HEK293T (cell line): ENCODE measurements at regions not wholly inside any gene's neighbourhood (a gene's known extent, or its start where the extent isn't known, plus 50 kb on each side); places are given as distances from the start of the nearest gene placed in this dataset.

ENCODE experiments used
- CTCF ChIA-PET: fragments of 350-600 bp; formaldehyde crosslinking; extraction: SDS; loops from one replicate; lab custom pipeline; 2021; ENCODE audit warnings: antibody characterized with exemption, inconsistent platforms; lab: Yijun Ruan, JAX
- POLR2A ChIA-PET: fragments of 350-600 bp; formaldehyde crosslinking; extraction: SDS; loops from one replicate; lab custom pipeline; 2020; ENCODE audit warnings: antibody characterized with exemption, inconsistent platforms; lab: Yijun Ruan, JAX
- DNase-seq: peaks from one replicate; pipeline ENCODE4 v3.0.0; 2012; ENCODE audit warnings: mixed read lengths; ENCODE audit errors: extremely low spot score
- ARNT ChIP-seq: fragments of 450-650 bp; IDR thresholded peaks from 2 replicates; pipeline ENCODE4 v1.6.1; 2017; ENCODE audit warnings: mild to moderate bottlenecking
- BHLHE40 ChIP-seq: fragments of 450-650 bp; IDR thresholded peaks from 2 replicates; pipeline ENCODE4 v1.6.1; 2016; ENCODE audit warnings: mild to moderate bottlenecking, moderate library complexity, borderline replicate concordance
- CTBP1 ChIP-seq: fragments of 450-650 bp; IDR thresholded peaks from 2 replicates; pipeline ENCODE4 v1.6.1; 2016; ENCODE audit warnings: borderline replicate concordance
- ELF4 ChIP-seq: fragments of 450-650 bp; IDR thresholded peaks from 2 replicates; pipeline ENCODE4 v1.6.1; 2017; ENCODE audit warnings: antibody characterized with exemption
- FOXA1 ChIP-seq: fragments of 450-650 bp; IDR thresholded peaks from 2 replicates; pipeline ENCODE4 v1.6.1; 2016; ENCODE audit warnings: mild to moderate bottlenecking
- FOXK2 ChIP-seq: fragments of 450-650 bp; IDR thresholded peaks from 2 replicates; pipeline ENCODE4 v1.6.1; 2016; ENCODE audit warnings: mild to moderate bottlenecking
- FOXM1 ChIP-seq: fragments of 450-650 bp; IDR thresholded peaks from 2 replicates; pipeline ENCODE4 v1.6.1; 2017; ENCODE audit warnings: mild to moderate bottlenecking, borderline replicate concordance
- HDGF ChIP-seq: fragments of 450-650 bp; IDR thresholded peaks from 2 replicates; pipeline ENCODE4 v1.6.1; 2017; ENCODE audit warnings: antibody characterized with exemption, borderline replicate concordance
- L3MBTL2 ChIP-seq: fragments of 450-650 bp; conservative IDR thresholded peaks from 2 replicates; pipeline ENCODE4 v1.6.1; 2016; ENCODE audit warnings: mild to moderate bottlenecking
- LEF1 ChIP-seq: fragments of 450-650 bp; IDR thresholded peaks from 2 replicates; pipeline ENCODE4 v1.6.1; 2017; ENCODE audit warnings: mild to moderate bottlenecking, borderline replicate concordance
- NFRKB ChIP-seq: fragments of 450-650 bp; IDR thresholded peaks from 2 replicates; pipeline ENCODE4 v1.6.1; 2016; ENCODE audit warnings: mild to moderate bottlenecking, moderate library complexity
- SP1 ChIP-seq: fragments of 450-650 bp; IDR thresholded peaks from 2 replicates; pipeline ENCODE4 v1.6.1; 2017
- SUZ12 ChIP-seq: fragments of 450-650 bp; IDR thresholded peaks from 2 replicates; pipeline ENCODE4 v1.6.1; 2016; ENCODE audit warnings: mild to moderate bottlenecking
- TARDBP ChIP-seq: fragments of 450-650 bp; IDR thresholded peaks from 2 replicates; pipeline ENCODE4 v1.6.1; 2016
- ZNF384 ChIP-seq: fragments of 450-650 bp; IDR thresholded peaks from 2 replicates; pipeline ENCODE4 v1.6.1; 2016
- TF ChIP-seq, protein P1 (sequence below): fragments of 450-650 bp; IDR thresholded peaks from 2 replicates; pipeline ENCODE4 v1.6.1; 2016

DNA sequence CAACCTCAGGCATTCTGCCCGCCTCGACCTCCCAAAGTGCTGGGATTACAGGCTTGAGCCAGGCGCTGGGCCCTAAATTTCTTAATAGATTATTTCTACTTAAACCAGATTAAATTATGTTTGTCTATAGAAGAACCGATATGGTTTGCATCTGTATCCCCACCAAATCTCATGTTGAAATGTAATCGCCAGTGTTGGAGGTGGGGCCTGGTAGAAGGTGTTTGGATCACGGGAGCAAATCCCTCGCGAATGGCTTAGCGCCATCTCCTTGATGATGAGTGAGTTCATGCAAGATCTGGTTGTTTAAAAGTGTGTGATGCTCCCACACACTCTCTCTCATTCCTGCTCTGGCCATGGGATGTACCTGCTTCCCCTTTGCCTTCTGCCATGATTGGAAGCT, 109.3 kb upstream of the NANOS1 start:
- CTCF ChIA-PET, result no interaction called here
- TF ChIP-seq ELF4 (no peak), NFRKB (no peak), SUZ12 (no peak), ZNF384 (no peak), FOXA1 (no peak), FOXK2 (no peak), L3MBTL2 (no peak), ARNT (no peak), TARDBP (no peak)
- TF ChIP-seq, protein P1, sequence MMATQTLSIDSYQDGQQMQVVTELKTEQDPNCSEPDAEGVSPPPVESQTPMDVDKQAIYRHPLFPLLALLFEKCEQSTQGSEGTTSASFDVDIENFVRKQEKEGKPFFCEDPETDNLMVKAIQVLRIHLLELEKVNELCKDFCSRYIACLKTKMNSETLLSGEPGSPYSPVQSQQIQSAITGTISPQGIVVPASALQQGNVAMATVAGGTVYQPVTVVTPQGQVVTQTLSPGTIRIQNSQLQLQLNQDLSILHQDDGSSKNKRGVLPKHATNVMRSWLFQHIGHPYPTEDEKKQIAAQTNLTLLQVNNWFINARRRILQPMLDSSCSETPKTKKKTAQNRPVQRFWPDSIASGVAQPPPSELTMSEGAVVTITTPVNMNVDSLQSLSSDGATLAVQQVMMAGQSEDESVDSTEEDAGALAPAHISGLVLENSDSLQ, result no peak
- POLR2A ChIA-PET, result no interaction called here
- no peak for DNase-seq

DNA sequence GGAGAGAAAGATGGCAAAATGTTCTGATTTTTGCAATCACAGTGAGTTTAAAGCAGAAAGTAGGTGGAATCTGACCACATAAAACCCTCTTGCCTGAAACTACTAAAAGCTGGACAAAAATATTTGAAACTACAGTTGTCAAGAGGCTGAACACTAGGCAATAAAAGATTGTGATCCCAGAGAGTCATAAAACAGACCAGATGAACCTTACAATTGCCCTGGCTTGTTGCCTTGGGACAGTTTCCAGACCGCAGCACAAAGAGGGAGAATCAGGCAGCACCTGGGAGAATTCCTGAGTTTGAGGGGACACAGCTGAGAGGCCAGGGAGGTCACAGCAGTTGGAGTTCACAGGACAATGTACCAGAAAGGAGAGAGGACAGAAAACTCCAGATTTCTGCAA, 107.3 kb upstream of the NANOS1 start:
- no peak for DNase-seq
- CTCF ChIA-PET, result no interaction called here
- no peak for TF ChIP-seq SUZ12
- no peak for TF ChIP-seq TARDBP
- no peak for TF ChIP-seq HDGF
- TF ChIP-seq L3MBTL2, result no peak
- no peak for TF ChIP-seq FOXK2
- TF ChIP-seq BHLHE40, result no peak
- TF ChIP-seq ZNF384, result no peak
- TF ChIP-seq CTBP1, result no peak
- no peak for TF ChIP-seq ARNT
- TF ChIP-seq FOXA1, result no peak
- no peak for TF ChIP-seq ELF4
- no peak for TF ChIP-seq SP1
- no peak for TF ChIP-seq FOXM1
- TF ChIP-seq, protein P1, result no peak
- no peak for TF ChIP-seq NFRKB
- no peak for TF ChIP-seq LEF1
- POLR2A ChIA-PET, result no interaction called here

DNA sequence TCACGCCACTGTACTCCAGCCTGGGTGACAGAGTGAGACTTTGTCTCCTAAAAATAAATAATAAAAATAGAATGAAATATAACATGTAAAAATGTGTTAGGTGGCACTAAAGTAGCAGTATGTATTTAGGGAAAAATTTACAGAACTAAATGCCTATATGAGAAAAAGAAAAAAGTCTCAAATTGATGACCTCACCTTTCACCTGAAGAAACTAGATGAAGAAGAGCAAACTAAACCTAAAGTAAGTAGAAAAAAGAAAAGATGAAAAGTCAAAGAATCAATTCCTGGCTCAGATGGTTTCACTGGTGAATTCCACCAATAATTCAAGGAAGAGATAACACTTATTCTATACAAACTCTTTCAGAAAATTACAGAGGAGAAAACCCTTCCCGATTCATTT, 106.5 kb upstream of the NANOS1 start:
- CTCF ChIA-PET, result no interaction called here
- POLR2A ChIA-PET, result no interaction called here
- DNase-seq, result no peak
- TF ChIP-seq, protein P1, result no peak
- no peak for TF ChIP-seq HDGF

DNA sequence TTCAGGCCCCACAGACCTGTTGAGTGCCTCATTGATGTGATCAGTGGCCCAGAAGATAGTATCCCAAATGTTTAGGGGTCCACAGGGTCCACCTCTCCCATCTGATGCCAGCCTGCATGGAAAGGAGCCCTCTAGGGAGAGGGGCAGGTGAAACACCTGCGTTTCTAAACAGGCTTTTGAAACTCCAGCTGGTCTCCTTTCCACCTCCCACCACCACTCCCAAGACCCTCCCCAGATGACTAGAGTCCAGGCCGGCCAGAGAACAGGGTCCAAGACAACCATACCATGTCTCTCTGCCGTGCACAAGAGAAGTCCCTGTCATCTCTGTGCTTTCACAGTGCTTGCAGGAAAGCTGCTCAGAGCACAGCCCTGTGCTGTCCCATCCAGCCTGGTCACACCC, 105.0 kb upstream of the NANOS1 start:
- CTCF ChIA-PET, result no interaction called here
- TF ChIP-seq L3MBTL2 (no peak), TARDBP (no peak), ZNF384 (no peak), CTBP1 (no peak), SUZ12 (no peak), BHLHE40 (no peak), FOXK2 (no peak), FOXA1 (no peak), ARNT (no peak), ELF4 (no peak), FOXM1 (no peak), NFRKB (no peak), LEF1 (no peak), HDGF (no peak), SP1 (no peak)
- TF ChIP-seq, protein P1, result no peak
- no peak for DNase-seq

DNA sequence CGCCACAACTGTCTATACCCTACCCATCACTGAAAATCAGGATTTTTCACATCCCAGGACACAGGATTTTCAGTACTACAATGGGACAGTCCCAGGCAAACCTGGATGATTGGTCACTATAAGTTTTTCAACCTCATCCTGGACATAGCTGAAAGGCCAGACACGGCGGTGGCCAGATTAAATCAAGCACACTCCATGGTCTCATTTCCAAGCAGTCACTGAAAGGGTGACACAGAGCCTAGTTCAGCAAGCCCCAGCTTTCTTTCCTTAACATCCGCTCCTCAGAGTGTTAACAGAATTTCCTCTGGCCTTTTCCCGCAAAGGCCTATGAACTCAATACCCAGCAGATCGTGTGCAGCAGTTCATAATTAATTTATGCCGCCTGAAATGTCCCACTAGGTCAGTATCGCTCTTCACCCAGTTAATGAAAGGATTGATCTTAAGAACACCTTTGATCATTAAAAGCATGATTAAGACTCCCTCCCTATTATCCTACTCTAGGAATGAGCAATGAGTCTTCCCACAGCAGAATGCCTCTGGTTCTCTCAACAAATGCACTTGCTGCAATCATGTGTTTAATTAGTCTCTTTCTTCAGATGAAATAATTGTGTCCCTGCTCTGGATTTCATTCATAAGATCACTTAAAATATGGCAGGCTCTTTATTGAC, 104.0 kb upstream of the NANOS1 start:
- POLR2A ChIA-PET, result no interaction called here
- CTCF ChIA-PET, result no interaction called here
- no peak for DNase-seq
- TF ChIP-seq TARDBP (no peak), CTBP1 (no peak), HDGF (no peak), BHLHE40 (no peak), L3MBTL2 (no peak), LEF1 (no peak), FOXA1 (no peak)
- TF ChIP-seq, protein P1, result no peak

More for the DNA sequence above, 105.0 kb upstream of the NANOS1 start:
- POLR2A ChIA-PET, result no interaction called here

DNA sequence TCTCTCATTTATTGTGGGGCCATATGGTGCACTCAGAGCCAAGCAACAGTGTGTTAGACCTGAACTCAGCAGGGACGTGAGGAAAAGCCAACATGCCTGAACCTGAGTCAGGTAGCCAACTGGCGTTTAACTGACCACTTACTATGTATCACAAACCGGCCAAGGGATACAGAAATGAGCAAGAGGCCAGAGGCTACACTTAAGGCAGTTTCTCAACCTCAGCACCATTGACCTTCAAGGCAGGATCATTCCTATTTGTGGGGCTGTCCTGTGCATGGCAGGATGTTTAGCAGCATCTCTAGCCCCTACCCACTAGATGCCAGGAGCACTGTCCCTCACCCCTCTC, 103.5 kb upstream of the NANOS1 start:
- POLR2A ChIA-PET, result interaction anchor here (0.5 kb wide), 1 partner anchor 258 kb away, joined by 5 read pairs; no protein-coding TSS in a partner anchor
- CTCF ChIA-PET, result no interaction called here
- no peak for DNase-seq
- no peak for TF ChIP-seq L3MBTL2
- TF ChIP-seq FOXA1, result no peak
- no peak for TF ChIP-seq ZNF384
- TF ChIP-seq, protein P1, result no peak
- no peak for TF ChIP-seq FOXM1
- TF ChIP-seq FOXK2, result no peak
- TF ChIP-seq NFRKB, result no peak
- no peak for TF ChIP-seq ARNT
- TF ChIP-seq LEF1, result no peak
